ENCODE measurements at regions not wholly inside any gene's neighbourhood (a gene's known extent, or its start where the extent isn't known, plus 50 kb on each side); places are given as distances from the start of the nearest gene placed in this dataset.

DNA sequence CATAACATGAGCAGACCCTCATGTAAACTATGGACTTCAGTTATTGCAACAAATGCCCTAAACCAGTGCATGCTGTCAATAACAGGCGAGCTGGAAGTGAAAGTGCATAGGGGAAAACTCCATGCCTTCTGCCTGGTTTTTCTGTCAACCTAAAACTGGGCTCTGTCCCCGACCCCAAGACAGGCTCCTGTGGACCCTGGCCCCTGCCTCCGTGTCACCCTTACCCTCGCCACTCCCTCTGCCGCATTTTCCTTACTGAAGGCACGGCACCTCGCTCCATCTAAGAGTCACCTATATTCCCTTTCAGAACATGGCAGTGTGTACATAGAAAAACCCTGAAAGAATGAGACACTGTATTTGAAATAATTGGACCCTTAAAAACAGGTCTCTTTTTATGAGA, 151.3 kb downstream of the SHANK2 start:
- Histone ChIP-seq H3K27ac (no peak overlapping the region), H3K4me1 (no peaks in the 10 kb centered on the region), H3K4me2 (no peak overlapping the region), H3K9me3 (no peaks in the 10 kb centered on the region), H3K4me3 (no peak overlapping the region)
- ChIA-PET CTCF (interaction anchor here (0.8 to 2.4 kb wide), 4 partner anchors 14 to 272 kb away, joined by 3 to 7 read pairs (median 3); no protein-coding TSS in a partner anchor), POLR2A (no interaction called here)
- no peak for DNase-seq (ENCODE audit: low read depth in 1 of 2, low spot score in 1 of 2)
- FAIRE-seq = no peak
- TF ChIP-seq BHLHE40 (IDR thresholded peaks at IDR 0.05; ENCODE audit: low read depth, low read length) = no peak
- TF ChIP-seq MAZ (IDR thresholded peaks at IDR 0.05; ENCODE audit: borderline replicate concordance, low read depth, low read length) = no peak
- no peak for TF ChIP-seq KDM1A (IDR thresholded peaks at IDR 0.05; ENCODE audit: low read depth)
- TF ChIP-seq CBX2 (IDR thresholded peaks at IDR 0.05; ENCODE audit: borderline replicate concordance, low read depth) = no peak
- no peak for TF ChIP-seq EHMT2 (IDR thresholded peaks at IDR 0.05; ENCODE audit: low read depth)
- ATAC-seq = no peak
- WGBS (ENCODE audit: missing lambda C conversion rate) = 86% methylated on average over 7 of the region's 7 CpGs

- H3K27ac ChIP-seq = no peak overlapping the region
- no peaks in the 10 kb centered on the region for H3K9me3 ChIP-seq
- ChIA-PET POLR2A (no interaction called here), CTCF (no interaction called here)
- ATAC-seq = no peak
- 91% methylated on average over 11 of the region's 11 CpGs for WGBS (ENCODE audit: missing lambda C conversion rate)
- no peaks in the 10 kb centered on the region for H3K4me1 ChIP-seq
- FAIRE-seq = no peak
- no peak for TF ChIP-seq CHD4 (IDR thresholded peaks at IDR 0.05; ENCODE audit: borderline replicate concordance)
- no peak for TF ChIP-seq POLR2A (IDR thresholded peaks at IDR 0.05; ENCODE audit: low read length)
- TF ChIP-seq, protein P1, sequence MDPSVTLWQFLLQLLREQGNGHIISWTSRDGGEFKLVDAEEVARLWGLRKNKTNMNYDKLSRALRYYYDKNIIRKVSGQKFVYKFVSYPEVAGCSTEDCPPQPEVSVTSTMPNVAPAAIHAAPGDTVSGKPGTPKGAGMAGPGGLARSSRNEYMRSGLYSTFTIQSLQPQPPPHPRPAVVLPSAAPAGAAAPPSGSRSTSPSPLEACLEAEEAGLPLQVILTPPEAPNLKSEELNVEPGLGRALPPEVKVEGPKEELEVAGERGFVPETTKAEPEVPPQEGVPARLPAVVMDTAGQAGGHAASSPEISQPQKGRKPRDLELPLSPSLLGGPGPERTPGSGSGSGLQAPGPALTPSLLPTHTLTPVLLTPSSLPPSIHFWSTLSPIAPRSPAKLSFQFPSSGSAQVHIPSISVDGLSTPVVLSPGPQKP (IDR thresholded peaks at IDR 0.05; ENCODE audit: low read depth, low read length) = no peak
- TF ChIP-seq, protein P2, sequence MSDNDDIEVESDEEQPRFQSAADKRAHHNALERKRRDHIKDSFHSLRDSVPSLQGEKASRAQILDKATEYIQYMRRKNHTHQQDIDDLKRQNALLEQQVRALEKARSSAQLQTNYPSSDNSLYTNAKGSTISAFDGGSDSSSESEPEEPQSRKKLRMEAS (IDR thresholded peaks at IDR 0.05) = no peak
- TF ChIP-seq HOXA7 (CRISPR knock-in tag; IDR thresholded peaks at IDR 0.05) = no peak
- no peak for TF ChIP-seq MAFK (IDR thresholded peaks at IDR 0.05; ENCODE audit: partially characterized antibody)
- no peak for TF ChIP-seq EHF (CRISPR knock-in tag; IDR thresholded peaks at IDR 0.05)
- TF ChIP-seq TP53 (CRISPR knock-in tag; IDR thresholded peaks at IDR 0.05) = no peak
- H3K4me2 ChIP-seq = no peak overlapping the region
- no peak overlapping the region for H3K4me3 ChIP-seq
- DNase-seq (ENCODE audit: low read depth in 1 of 2, low spot score in 1 of 2) = no peak
These were observed 153.6 kb downstream of the SHANK2 start for GRCh38 chr11:71098776-71099175.

DNA sequence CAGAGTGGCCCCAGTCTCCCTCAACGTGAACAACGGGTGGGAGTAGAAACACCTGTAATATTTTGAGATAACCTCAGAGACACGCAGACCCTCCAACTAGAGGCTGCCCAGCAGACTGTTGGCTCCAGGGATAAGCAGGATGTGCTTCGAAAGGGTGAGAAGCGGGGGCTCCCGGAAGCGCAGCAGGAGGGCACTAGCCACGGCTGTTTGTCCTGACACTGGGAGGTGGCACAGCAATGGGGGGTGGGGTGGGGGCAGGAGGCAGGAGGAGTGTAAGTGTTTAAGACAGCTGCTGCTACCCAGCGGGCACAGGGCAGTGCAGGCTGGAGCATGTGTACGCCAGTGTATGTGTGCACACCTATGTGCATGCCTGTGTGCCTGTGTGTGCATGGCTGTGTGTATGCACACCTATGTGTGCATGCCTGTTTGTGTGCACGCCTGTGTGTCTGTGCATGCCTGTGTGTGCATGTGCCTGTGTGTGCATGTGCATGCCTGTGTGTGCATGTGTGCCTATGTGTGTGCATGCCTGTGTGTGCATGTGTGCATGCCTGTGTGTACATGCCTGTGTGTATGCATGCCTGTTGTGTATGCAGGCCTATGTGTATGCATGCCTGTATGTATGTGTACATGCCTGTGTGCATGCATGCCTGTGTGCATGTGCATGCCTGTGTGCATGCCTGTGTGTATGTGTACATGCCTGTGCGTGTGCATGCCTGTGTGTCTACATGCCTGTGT, 154.7 kb downstream of the SHANK2 start:
- ChIA-PET CTCF (no interaction called here), POLR2A (no interaction called here)
- Histone ChIP-seq H3K4me1 (no peaks in the 10 kb centered on the region), H3K4me2 (no peak overlapping the region), H3K9me3 (no peaks in the 10 kb centered on the region), H3K4me3 (no peak overlapping the region), H3K27ac (no peak overlapping the region)
- no peak for ATAC-seq
- DNase-seq (ENCODE audit: low read depth in 1 of 2, low spot score in 1 of 2) = no peak
- no peak for TF ChIP-seq RFX5 (IDR thresholded peaks at IDR 0.05)
- no peak for TF ChIP-seq ZC3H11A (IDR thresholded peaks at IDR 0.05)
- TF ChIP-seq HMGXB4 (CRISPR knock-in tag; IDR thresholded peaks at IDR 0.05; ENCODE audit: borderline replicate concordance) = no peak
- no peak for TF ChIP-seq RCOR1 (IDR thresholded peaks at IDR 0.05; ENCODE audit: low read depth, low read length)
- TF ChIP-seq KDM5A (IDR thresholded peaks at IDR 0.05) = no peak
- TF ChIP-seq FOXS1 (CRISPR knock-in tag; IDR thresholded peaks at IDR 0.05) = no peak
- no peak for TF ChIP-seq HOXA7 (CRISPR knock-in tag; IDR thresholded peaks at IDR 0.05)
- TF ChIP-seq, protein P3, sequence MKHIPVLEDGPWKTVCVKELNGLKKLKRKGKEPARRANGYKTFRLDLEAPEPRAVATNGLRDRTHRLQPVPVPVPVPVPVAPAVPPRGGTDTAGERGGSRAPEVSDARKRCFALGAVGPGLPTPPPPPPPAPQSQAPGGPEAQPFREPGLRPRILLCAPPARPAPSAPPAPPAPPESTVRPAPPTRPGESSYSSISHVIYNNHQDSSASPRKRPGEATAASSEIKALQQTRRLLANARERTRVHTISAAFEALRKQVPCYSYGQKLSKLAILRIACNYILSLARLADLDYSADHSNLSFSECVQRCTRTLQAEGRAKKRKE (CRISPR knock-in tag; IDR thresholded peaks at IDR 0.05; ENCODE audit: low read depth) = no peak
- WGBS (ENCODE audit: missing lambda C conversion rate) = 94% methylated on average over 11 of the region's 12 CpGs
- no peak for FAIRE-seq

Measured in A549 (cell line).